Epidermal melanocyte (primary cell): ENCODE measurements at regions not wholly inside any gene's neighbourhood (a gene's known extent, or its start where the extent isn't known, plus 50 kb on each side); places are given as distances from the start of the nearest gene placed in this dataset.

Experiments used
- DNase-seq: peaks from one replicate; pipeline ENCODE4 v3.0.0; 2011; ENCODE audit warnings: low spot score; ENCODE audit not compliant: insufficient read length

DNA sequence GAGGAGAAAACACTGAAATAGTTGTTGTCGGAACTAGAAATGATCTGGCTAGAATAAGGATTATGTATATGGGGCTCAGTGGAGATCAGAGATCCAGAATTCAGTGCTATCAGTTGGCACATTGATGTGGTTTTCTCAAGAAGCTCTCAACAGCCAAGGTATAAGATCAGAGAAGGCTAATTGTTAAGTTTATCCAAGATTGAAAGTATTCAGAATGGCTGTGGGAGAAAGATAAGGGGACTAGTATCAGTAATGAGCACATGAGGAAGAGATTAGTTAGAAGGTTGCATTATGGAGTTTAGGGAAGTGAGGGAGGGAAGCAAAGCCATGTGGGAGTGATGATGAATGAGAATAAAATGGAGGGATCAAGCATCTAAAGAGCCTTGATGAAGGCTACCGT, 128.1 kb upstream of the MIS18BP1 start:
- no peak for DNase-seq

DNA sequence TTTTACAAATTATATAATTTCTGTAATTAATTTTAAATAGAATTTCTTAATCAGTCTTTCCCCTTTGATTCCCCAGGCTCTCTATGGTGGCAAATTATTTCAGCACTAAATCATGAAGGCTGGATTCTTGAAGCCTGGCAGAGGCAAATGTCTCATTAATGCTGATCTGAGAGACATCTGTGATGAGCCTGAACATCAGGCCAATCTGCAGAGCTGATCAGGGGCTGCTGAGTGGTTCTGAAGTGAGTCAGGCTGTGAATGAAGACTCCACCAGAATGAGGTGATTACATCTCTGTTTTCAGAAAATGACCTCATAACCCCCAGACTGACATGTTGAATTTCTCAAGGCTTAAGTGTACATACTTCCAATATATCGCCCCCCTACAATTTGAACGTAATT, 124.2 kb upstream of the MIS18BP1 start:
- no peak for DNase-seq

DNA sequence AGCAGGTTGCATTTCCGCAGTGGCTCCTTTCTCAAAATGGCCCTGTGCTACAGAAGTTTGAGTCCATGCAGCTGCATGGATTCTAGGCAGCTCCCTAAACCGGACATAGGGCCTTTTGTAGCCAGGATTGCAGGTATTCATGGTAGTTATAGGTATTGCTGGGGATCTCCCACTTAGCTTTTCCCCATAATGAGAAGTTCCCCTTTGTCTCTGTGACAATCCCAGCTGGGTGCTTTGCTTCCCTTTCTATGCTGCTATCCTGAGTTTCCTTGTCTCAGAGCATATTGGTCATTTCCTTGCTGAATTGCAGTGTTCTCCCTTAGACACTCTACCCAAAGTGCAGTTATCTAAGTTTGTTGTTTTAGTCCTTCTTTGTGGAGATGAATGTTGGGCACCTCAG, 120.9 kb upstream of the MIS18BP1 start:
- DNase-seq = no peak

DNA sequence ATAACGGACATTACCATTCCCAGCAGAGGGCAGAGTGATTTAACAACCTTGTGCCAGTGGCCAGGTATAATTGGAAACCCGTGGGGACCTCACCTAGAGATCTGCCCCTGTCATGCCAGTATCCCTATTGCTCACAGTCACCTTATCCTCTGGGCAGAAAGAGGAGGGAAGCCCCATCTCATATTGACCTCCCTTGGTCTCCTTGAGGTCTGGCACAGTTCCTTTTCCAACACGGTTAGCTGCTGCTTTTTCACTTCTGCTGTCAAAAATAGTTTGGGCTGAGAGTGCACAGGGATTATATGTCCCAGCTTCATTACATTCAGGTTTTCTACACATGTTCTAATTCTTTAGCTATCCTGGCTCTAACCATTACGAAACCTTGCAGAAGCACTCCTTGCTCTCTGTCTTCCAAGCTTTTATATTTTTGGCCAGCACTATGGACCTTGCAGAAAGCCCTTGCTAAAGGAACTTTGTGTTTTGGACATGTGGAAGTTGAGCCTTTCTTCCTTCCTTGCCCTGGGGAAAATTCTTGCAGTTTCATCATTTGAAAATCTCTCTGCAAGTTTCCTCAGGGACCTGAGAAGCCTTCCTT, 111.7 kb upstream of the MIS18BP1 start:
- no peak for DNase-seq

DNA sequence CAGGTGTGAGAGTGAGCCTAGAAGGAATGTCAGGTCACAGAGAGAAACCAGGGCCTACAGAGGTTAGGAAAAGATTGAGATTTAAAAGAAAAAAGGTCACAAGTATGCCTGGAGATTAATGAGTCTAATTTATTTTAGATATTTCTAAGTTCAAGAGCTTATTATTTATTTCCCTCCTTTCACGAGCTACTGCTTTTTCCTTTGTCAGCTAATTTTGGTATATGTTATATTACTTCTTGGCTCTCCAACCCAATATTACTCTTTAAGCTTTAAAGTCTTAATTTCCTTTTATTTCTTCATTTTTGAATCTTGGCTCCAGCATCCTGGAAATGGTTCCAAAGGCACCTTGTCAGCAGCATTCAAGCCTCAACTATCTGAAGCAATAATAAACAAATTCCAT, 109.5 kb upstream of the MIS18BP1 start:
- DNase-seq = no peak

DNA sequence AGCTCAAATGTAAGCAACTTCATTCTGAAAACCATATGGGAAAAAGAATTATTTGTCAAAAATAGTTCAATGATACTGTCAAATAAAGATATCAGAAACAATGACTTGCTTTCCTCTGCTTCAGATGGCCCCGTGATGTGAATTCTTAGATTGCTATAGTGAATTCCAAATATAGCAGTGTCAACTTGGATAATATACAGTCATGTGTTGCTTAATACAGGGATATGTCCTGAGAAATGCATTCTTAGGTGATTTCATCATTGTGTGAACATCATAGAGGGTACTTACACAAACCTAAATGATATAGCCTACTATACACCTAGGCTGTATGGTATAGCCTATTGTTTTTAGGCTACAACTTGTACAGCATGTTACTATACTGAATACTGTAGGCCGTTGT, 108.7 kb upstream of the MIS18BP1 start:
- no peak for DNase-seq

DNA sequence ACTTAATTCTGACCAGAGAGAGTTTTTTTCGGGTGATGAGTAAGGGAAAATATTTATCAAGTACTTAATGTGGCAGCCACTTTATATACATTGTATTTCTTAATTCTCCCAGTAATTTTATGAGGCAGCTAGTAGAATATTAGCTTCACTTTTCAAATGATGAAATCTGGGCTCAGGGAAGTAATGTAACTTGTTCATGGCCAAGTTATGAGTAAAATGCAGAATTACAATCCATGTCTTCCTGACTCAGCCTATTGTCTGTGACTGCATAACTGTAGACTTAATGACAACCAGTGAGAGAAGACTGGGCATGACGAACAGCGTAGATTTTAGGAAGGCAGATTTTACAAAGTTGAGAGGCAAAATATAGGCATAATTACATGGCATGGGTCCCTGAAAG, 106.7 kb upstream of the MIS18BP1 start:
- DNase-seq = no peak

DNA sequence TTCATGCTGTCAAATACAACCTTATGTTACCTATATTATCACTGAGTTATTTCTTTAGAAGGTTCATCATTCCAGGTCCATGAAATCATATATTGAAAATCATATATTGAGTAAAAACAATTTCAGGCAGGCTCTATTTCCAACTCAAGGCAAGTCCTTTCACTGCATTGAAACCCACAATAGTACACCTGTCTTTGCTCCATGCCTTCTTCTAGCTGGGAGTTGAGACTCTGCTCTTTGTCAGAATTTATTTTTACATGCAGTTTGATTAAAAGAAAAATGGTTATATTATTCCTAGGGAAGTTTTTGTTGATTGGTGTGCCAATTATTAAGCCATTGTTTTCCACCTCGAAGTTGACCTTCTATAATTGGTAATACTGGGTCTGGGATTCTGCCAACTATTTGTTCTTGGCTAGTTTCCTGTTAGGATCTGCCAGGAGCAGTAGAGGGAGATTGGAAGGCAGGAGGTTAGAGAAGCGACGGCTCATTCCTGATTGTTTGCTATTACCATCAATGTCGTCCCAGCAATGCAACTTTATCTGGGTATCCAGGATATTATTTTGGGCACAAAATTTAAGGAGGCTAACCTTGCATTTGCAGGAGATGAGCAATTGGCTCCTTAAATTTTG, 79.5 kb upstream of the MIS18BP1 start:
- no peak for DNase-seq

DNA sequence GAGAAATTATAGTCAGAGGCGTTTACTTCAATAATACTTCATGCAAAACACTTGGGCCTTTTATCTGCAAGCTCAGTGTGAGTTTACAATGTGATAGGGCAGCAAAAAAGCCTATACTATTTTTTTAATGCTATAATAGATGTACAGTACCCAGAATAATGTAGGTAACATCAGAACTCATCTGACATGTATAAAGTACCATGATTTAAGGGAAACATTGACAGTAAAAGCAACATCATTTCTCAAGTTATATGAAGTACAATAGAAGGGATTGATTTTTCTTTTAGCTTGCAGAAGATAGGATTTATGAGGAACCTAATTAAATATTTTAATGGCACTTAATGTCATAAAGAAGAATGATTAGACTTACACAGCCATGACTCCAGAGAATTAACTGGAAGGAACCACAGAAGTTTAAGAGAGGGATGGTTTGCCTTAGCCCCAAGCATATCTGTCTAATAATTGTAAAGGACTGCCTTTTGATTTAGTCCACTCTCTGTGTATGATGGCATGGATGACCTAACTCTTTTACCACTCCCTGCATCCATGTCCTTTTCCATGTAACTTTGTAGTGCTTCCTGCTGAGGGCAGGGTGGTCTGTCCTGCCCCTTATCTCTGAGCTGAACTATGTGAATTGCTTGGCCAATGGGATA, 55.9 kb upstream of the MIS18BP1 start:
- DNase-seq = no peak
